HG03457 (cell line): ENCODE measurements at regions not wholly inside any gene's neighbourhood (a gene's known extent, or its start where the extent isn't known, plus 50 kb on each side); places are given as distances from the start of the nearest gene placed in this dataset.

ENCODE experiments used
- ATAC-seq: cut with Tn5 transposase; IDR thresholded peaks from one replicate; pipeline ENCODE4 v1.9.1; 2021; ENCODE audit warnings: moderate number of reproducible peaks; ENCODE audit not compliant: unreplicated experiment

- no peak for ATAC-seq
Measured at GRCh38 chr10:44201011-44201410, 183.9 kb downstream of the CXCL12 start.

GRCh38 chr10:44199991-44200655, 184.8 kb downstream of the CXCL12 start:
- ATAC-seq, result no peak

DNA sequence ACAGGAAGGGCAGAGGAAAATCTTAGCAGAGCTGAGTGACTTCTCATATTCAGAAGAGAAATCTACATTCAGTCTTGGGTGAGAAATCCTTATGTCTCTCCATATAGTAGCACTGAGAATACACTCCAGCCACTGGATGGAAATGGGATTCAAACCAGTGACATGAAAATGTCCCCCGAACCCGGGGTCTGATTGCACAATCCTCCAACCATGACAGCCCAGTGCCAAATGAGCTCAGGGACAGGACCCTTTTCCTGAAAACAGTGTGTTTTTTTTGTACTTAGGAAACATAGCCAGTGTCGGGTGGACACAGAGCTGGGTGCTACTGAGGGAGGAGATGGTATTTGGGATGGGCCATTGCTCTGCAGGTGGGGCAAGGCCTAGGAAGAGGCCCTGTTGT, 185.6 kb downstream of the CXCL12 start:
- no peak for ATAC-seq

DNA sequence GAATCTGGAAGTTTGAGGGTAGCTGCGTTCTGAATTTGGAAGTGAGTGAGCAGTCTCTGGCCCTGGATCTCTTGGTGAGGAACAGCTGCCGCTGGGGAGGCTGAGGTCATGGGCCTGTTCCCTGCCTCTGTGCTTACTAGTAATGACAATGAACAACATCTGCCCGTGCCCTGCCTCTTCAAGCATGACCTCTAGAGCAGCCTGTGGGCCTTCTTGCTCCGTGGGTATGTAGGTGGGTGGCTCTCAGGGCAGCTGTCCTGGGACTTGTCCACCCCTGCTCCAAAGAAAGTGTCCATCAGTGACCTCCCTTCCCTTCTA, 186.2 kb downstream of the CXCL12 start:
- ATAC-seq, result no peak

DNA sequence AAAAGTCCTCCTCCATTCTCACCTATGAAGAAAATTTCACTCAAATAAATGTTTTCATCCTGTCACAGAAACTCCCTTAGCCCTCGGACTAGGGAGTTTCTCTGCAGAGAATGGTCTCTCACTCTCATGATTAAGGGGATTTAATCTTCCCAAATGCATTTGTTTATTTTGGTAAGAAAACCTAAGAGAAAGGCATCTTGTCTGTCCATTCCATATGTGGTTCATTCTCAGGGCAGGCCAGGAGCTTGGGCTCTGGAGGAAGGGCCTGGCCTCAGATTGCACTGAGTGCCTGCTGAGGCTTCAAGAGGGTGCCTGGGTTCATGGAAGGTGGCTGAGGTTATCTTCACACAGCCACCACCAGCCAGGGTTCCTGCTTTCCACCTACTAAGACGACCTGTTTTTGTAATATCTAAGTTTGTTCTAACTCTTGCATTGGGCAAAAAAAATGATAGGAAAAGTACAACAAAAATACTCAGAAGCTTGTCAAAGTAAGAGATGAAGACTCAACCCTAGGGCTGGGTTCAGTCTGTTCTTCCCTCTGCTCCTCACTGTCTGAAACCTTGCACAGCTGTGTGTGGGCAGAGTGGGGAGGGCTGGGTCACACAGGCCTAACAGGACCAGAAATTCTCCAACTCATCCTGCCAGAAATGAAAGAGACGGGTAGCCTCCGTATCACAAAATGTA, 186.7 kb downstream of the CXCL12 start:
- ATAC-seq, result no peak

- ATAC-seq, result no peak
Measured at GRCh38 chr10:44197646-44198045, 187.3 kb downstream of the CXCL12 start.

- ATAC-seq, result no peak
Measured at GRCh38 chr10:44196336-44196735, 188.6 kb downstream of the CXCL12 start.

GRCh38 chr10:44196008-44196320, 188.9 kb downstream of the CXCL12 start:
- no peak for ATAC-seq

DNA sequence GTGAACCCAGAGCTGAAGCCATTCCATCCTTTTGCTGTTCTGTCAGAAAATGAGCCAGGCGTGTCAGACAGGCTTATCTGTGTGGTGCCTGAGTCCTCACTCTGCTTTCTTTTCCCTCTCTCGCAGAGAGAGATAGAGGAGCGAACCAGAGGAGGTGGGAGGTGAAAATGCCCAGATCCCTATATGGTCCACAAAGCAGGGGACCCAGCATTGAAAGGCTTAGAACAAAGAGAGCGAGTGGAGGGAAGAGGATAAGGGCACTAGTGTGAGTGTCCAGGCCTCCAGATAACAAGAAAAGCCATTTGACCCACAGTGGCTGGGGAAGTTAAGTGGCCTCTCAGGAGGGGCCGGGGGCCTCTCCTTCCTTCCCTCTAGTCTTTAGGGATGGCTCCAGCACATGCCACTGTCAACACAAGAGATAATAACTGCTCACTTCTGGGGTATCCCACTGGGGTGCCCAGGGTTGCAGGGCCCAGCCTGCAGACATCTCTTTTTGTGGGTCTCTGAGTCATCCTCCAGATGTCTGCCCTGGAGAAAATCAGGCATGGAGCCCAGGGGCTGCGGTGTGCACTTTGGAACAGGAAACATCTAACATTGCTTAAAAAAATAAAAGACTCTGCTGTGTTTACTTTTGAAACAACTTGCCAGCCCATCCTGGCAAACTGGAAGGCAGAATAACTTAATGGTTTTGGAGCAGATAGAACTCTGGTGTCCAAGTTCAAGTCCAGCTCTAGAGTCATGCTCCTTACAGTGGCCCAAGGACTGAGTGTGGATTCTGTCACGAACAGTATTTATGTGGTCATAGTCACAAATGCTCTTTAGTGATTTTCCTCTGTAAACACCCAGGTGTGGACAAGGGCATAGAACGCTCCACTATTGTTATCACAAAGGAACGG, 189.5 kb downstream of the CXCL12 start:
- no peak for ATAC-seq

DNA sequence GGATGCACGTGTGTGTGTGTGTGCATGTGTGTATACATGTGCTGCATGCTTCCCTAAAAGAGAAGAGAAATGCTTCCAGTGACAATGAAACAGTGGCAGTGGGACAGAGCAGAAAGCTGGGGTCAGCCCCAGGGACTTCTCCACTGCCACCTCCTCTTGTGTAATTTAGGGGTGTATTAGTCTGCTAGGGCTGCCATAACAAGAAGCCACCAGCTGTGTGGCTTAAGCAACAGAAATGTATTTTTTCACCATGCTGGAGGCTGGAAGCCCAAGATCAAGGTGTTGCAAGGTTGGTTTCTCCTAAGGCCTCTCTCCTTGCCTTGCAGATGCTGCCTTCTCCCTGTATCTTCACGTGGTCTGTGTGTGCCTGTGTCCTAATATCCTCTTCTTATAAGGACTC, 190.5 kb downstream of the CXCL12 start:
- ATAC-seq, result no peak

GRCh38 chr10:44193567-44194220, 191.2 kb downstream of the CXCL12 start:
- no peak for ATAC-seq

DNA sequence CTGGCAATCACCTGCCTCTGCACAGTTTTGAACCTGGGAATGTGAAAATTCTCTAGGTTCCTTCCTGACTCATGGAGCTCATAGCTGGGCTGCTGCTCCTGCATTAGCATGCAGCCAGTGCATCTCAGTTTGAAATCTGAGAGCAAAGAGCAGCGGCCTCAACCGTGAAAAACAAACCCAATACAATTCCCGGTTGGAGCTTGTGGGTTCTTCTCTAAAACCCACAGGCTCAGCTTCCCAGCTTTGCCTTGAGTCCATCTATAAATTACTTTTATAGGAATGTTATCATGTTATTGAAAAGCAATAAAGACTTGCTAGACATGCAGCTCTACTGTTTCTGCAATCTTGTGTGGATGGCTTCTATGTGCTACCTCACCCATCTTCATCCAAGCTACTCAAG, 191.7 kb downstream of the CXCL12 start:
- no peak for ATAC-seq

- ATAC-seq, result no peak
Measured at GRCh38 chr10:44192435-44192834, 192.5 kb downstream of the CXCL12 start.

DNA sequence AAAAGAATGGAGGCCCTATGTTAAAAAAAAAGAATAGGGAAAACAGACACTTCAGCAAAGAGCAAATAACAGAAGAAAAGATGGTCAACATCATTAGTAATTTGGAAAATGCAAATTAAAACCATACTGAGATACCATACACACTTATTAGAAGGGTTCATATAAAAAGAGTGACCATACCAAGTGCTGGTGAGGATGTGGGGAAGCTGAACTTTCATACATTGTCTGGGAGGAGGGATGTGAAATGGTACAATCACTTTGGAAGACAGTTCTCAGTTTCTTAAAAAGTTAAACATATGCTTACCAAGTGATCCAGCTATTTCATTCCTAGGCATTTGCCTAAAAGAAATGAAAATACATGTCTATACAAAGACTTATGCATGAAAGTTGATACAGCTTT, 194.4 kb downstream of the CXCL12 start:
- ATAC-seq, result no peak

- ATAC-seq, result no peak
Measured at GRCh38 chr10:44186821-44187220, 198.1 kb downstream of the CXCL12 start.

DNA sequence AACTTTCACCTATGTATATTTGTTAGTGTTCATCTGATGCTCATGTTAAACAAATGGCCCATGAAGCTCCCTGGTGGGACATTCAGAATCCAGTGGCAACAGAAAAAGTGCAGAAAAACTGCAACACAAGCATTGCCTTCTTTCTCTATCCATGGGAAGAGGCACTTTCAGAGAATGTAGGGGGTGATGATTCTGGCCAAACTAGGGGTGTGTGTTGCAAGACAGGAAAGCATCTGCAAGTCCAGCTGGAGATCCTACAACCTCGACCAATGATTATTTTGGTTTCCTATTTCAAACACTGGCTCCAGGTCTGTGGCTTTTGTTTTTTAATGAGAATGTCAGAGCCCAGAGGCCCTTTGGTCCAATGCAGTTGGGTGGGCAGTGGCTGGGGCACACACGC, 198.7 kb downstream of the CXCL12 start:
- ATAC-seq, result no peak

GRCh38 chr10:44185315-44185666, 199.6 kb downstream of the CXCL12 start:
- ATAC-seq, result no peak

DNA sequence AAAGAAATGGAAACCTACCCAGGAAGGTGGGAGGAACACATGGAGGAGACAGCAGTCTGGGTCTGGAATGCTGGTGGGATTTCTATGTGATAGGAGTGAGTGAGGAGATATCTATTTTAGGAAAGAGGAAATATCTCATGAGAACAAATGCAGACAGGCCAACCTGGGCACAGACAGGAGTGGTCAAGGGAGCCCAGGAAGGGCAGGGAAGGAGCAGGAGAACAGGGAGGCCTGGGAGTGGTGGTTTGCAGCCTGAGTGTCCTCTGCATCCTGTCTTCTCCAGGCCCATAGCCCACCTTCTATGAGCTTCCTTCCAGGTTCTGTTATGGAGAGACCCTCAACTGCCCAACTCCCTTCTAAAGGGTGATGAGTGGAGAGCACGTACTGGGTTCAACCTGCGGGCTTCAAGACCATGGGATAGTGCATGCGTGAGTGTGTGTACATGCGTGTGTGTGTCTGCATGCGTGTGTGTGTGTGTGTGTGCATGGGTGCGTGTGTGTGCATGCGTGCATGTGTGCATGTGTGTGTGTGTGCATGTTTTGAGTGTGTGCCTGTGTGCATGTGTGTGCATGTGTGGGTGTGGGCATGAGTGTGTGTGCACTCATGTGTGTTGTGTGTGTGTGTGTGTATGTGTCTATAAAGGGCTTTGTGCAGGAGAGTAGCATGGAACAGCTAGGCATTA, 200.1 kb downstream of the CXCL12 start:
- ATAC-seq, result no peak

DNA sequence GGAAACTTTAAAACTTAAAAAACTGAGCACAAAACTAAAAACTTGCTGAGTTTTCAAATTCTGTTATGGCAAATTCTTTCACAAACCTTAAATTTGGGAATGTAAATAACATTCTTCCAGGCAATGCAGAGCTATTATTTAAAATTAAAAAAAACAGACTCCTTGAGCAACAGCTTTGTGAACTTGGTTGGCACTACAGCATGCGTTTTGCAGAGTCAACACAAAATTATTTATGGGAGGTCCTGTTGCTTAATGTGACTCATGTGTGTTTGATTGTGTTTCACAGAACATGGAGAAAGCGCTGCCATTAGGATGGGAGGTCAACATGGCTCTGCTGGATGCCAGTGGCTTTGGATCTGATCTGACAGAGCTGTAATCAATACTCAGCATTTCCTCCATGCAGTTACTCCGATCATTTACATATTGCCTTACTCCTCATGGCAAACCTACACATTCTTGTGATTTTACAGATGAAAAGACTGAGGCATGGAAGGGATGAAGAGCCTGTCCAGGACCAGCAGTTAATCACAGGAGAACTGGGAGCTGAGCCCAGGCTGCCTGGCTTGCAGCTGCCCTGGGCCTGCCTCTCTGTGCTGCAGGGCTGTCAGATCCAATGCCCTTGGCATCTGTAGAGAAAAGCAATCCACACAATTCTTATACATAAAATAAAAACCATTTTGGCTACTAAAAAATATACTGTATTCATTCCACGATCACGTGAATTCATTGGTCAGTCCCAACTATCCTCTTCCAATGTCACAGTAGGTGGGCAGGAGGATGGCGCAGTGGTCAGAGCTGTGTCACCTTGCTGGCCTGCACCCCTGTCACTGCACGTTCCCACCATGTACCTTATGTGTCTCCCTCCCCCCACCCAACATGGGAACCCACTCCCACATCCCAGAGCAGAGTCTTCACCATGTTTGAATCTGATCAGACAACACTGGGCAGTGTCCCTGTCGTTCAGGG, 200.9 kb downstream of the CXCL12 start:
- no peak for ATAC-seq

GRCh38 chr10:44182909-44183308, 202.0 kb downstream of the CXCL12 start:
- no peak for ATAC-seq
